HepG2 (cell line): ENCODE measurements at regions not wholly inside any gene's neighbourhood (a gene's known extent, or its start where the extent isn't known, plus 50 kb on each side); places are given as distances from the start of the nearest gene placed in this dataset.

Experiments
- ATF2 ChIP-seq: sonication (generic); formaldehyde crosslinking; IDR thresholded peaks from 2 replicates; pipeline ENCODE4 v1.4.0; 2020; ENCODE audit warnings: missing genetic modification reagents
- CTCF ChIP-seq: sonication (generic); formaldehyde crosslinking; IDR thresholded peaks from 2 replicates; pipeline ENCODE4 v1.5.0; 2020; ENCODE audit warnings: mild to moderate bottlenecking, missing genetic modification reagents, moderate library complexity
- MED1 ChIP-seq: sonication (generic); formaldehyde crosslinking; IDR thresholded peaks from 2 replicates; pipeline ENCODE4 v1.4.0; 2020; ENCODE audit warnings: missing genetic modification reagents
- NCOA1 ChIP-seq: sonication (generic); formaldehyde crosslinking; IDR thresholded peaks from 2 replicates; pipeline ENCODE4 v1.9.0; 2021; ENCODE audit warnings: missing genetic modification reagents
- POLR2A ChIP-seq, 2 experiments: IDR thresholded peaks; 2 replicates each; pipeline ENCODE4 v1.6.1; 2011; ENCODE audit warnings: low read depth in 2 of 2, low read length in 2 of 2, mild to moderate bottlenecking in 1 of 2, moderate library complexity in 1 of 2; ENCODE audit not compliant: insufficient read depth in 1 of 2
- SMAD3 ChIP-seq: sonication (generic); formaldehyde crosslinking; IDR thresholded peaks from 2 replicates; pipeline ENCODE4 v1.4.0; 2020; ENCODE audit warnings: missing genetic modification reagents
- SOX13 ChIP-seq, 3 experiments: fragments of 450-650 bp in 1 of 3; sonication (generic) in 1 of 3; formaldehyde crosslinking in 1 of 3; IDR thresholded peaks in 2 of 3; conservative IDR thresholded peaks in 1 of 3; 2 replicates each; pipeline versions ENCODE4 v1.5.0 to v1.6.1; 2016 to 2020; ENCODE audit warnings: antibody characterized with exemption in 1 of 3, mild to moderate bottlenecking in 1 of 3, missing compliant biosample characterization in 1 of 3, missing genetic modification reagents in 1 of 3, moderate library complexity in 1 of 3
- SRSF1 ChIP-seq: fragments of 200-400 bp; formaldehyde crosslinking; optimal IDR thresholded peaks from 2 replicates; pipeline ENCODE3; 2017; ENCODE audit warnings: mild to moderate bottlenecking, low read depth, low read length, moderate library complexity
- ZNF121 ChIP-seq: sonication (generic); formaldehyde crosslinking; IDR thresholded peaks from 2 replicates; pipeline ENCODE4 v1.5.0; 2020; ENCODE audit warnings: mild to moderate bottlenecking, missing genetic modification reagents
- ZNF136 ChIP-seq: sonication (generic); formaldehyde crosslinking; IDR thresholded peaks from 2 replicates; pipeline ENCODE4 v1.8.1; 2022; ENCODE audit warnings: low read depth, mild to moderate bottlenecking, moderate library complexity, missing genetic modification reagents

- TF ChIP-seq SMAD3 (CRISPR knock-in tag): no peak
- no peak for TF ChIP-seq ZNF121 (CRISPR knock-in tag)
- no peak for TF ChIP-seq POLR2A (IDR thresholded peaks at IDR 0.05; ENCODE audit: insufficient read depth in 1 of 2, low read depth in 2 of 2, low read length in 2 of 2)
- TF ChIP-seq MED1 (CRISPR knock-in tag): no peak
- no peak for TF ChIP-seq ATF2 (CRISPR knock-in tag)
- TF ChIP-seq NCOA1 (CRISPR knock-in tag): no peak
- TF ChIP-seq CTCF: no peak
- no peak for TF ChIP-seq SOX13 (IDR thresholded peaks at IDR 0.05)
- TF ChIP-seq SOX13 (CRISPR knock-in tag; conservative IDR thresholded peaks at IDR 0.05 in 1 of 2, IDR thresholded peaks at IDR 0.05 in 1 of 2): no peak
- no peak for TF ChIP-seq SRSF1
- TF ChIP-seq ZNF136 (CRISPR knock-in tag): no peak
Measured at GRCh38 chr5:7246287-7246686, 149.7 kb upstream of the ADCY2 start.
